Urinary bladder (tissue), 3 donors: ENCODE measurements at regions not wholly inside any gene's neighbourhood (a gene's known extent, or its start where the extent isn't known, plus 50 kb on each side); places are given as distances from the start of the nearest gene placed in this dataset.

ENCODE experiments used
- DNase-seq: peaks from one replicate; pipeline ENCODE4 v3.0.0-alpha.2; 2015; ENCODE audit errors: extremely low spot score
- H3K27ac ChIP-seq: one replicate; pipeline ENCODE4 v1.5.1; 2013; ENCODE audit warnings: low read depth, mild to moderate bottlenecking, moderate library complexity
- H3K36me3 ChIP-seq: one replicate; pipeline ENCODE4 v1.6.1; 2013; ENCODE audit warnings: mild to moderate bottlenecking, moderate library complexity; ENCODE audit not compliant: insufficient read depth
- H3K4me1 ChIP-seq: one replicate; pipeline ENCODE4 v1.6.1; 2013; ENCODE audit warnings: mild to moderate bottlenecking, moderate library complexity; ENCODE audit not compliant: insufficient read depth
- H3K4me3 ChIP-seq: one replicate; pipeline ENCODE4 v1.5.1; 2013; ENCODE audit warnings: low read depth, low read length
- WGBS: extraction: QIAGEN DNeasy Blood & Tissue Kit; methylation state at CpG from one replicate; pipeline ENCODE4 v1.1.7; 2013; 5-methylcytosine and 5-hydroxymethylcytosine counted together
- donor health status: healthy with polysubstance abuse.
- donor health status: healthy.

DNA sequence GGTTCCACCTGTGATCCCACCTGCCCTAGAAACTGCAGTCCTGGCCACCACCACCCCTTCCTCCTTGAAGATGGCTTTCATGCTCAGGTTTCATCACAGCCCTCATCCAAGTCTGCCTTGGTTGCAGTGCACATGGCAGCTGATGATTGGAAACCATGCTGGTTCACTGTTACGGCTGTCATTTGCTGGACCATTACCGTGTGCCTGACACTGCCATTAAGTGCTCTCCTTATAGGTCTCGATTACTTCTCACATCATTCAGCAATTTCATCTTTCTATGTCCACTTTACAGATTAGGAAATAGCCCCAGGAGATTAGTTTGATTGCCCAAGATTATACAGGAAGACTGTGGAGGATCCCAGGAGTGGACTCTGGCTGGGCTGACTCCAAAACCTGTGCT lies 123.9 kb downstream of the ICE1 start:
- WGBS = 74% methylated on average over 3 of the region's 3 CpGs
- no peak for DNase-seq
- no peak overlapping the region for H3K4me3 ChIP-seq
- no peaks in the 10 kb centered on the region for H3K36me3 ChIP-seq
- no peaks in the 10 kb centered on the region for H3K4me1 ChIP-seq
- no peak overlapping the region for H3K27ac ChIP-seq

DNA sequence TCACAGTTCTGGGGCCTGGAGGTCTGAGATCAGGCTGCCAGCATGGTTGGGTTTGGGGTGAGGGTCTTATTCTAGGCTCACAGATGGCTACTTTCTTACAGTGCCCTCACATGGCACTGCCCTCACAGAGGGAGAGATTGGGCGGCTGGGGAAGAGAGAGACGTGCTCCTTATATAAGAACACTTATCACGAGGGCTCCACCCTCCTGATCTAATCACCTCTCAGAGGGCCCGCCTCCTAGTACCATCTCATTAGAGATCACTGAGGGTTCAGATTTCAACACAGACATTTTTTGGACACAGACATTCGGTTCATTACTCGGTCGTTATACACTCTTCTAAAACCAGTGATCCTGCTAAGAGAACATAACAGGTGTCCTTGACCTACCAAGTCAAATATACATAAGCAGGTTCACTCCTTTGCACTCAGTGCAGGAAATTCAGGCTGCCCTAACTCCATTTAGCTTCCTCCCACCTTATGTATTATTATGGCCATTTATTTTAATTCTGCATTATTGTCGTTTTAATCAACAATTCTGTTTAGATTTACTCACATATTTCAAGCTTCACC lies 121.7 kb downstream of the ICE1 start:
- DNase-seq = no peak
- Histone ChIP-seq H3K4me3 (no peak overlapping the region), H3K4me1 (no peaks in the 10 kb centered on the region), H3K36me3 (no peaks in the 10 kb centered on the region), H3K27ac (no peak overlapping the region)
- 78% methylated on average over 8 of the region's 8 CpGs for WGBS

DNA sequence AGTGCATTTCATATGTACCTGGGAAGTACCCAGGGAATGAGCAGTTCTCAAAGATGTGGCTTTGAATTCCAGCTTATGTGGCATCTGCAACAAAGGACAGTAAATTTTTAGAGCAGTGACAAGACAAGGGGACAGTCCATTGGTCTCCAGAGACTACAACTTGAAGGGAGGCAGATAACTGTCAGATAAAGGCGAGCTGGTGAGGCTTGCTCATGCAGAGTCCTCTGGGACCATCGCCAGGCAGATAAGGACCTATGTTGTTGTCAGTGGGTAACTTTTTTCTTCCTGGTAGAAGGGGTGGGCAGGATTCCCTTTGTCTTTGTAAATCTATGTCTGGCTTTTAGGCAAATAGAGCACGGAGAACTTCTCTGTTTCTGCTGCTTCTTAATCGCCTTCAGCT lies 120.2 kb downstream of the ICE1 start:
- H3K27ac ChIP-seq = no peak overlapping the region
- no peak for DNase-seq
- no peaks in the 10 kb centered on the region for H3K36me3 ChIP-seq
- 61% methylated on average over 4 of the region's 4 CpGs for WGBS
- no peak overlapping the region for H3K4me3 ChIP-seq
- no peaks in the 10 kb centered on the region for H3K4me1 ChIP-seq

DNA sequence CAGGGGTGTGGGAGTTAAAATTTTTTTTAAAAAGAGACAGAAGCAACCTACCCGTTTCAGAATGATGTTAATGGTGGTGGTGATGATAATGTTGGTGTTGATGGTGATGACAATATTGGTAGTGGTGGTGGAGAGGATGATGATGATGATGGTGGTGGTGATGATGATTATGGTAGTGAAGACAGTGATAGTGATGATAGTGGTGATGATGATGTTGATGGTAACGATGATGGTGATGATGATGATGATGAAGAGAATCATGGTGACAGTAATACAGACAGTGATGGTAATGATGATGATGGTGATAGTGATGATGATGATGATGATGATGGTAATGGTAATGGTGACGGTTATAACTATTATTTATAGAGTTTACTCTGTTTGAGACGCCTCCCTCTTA lies 117.6 kb downstream of the ICE1 start:
- Histone ChIP-seq H3K27ac (no peak overlapping the region), H3K36me3 (no peaks in the 10 kb centered on the region), H3K4me1 (no peaks in the 10 kb centered on the region), H3K4me3 (no peak overlapping the region)
- DNase-seq = no peak
- WGBS = 63% methylated on average over 4 of the region's 4 CpGs
